ENCODE measurements at regions not wholly inside any gene's neighbourhood (a gene's known extent, or its start where the extent isn't known, plus 50 kb on each side); places are given as distances from the start of the nearest gene placed in this dataset.

GRCh38 chr20:23217023-23217422 lies 130.9 kb upstream of the CD93 start:
- Mint-ChIP-seq H3K4me3 (no peak overlapping the region), H3K9me3 (peaks cover 6 to 35% (median 26%) of the 10 kb centered on the region in 8 donors), H3K27ac (no peak overlapping the region), H3K4me1 (peaks cover 0 to under 1% (median 0%) of the 10 kb centered on the region in 4 donors), H3K36me3 (no peaks in the 10 kb centered on the region), H3K27me3 (peaks cover 0 to 6% of the 10 kb centered on the region in 2 donors)
- intact Hi-C loops (cut with micrococcal nuclease): no loop called here
- H3K36me3 ChIP-seq (ENCODE audit: insufficient read depth, low read length): no peaks in the 10 kb centered on the region
- no peak for DNase-seq
- peaks cover 0 to 3% of the 10 kb centered on the region in 2 donors for H3K9me3 ChIP-seq (ENCODE audit: control insufficient read depth in 1 of 2, low read length in 2 of 2)
- H3K27ac ChIP-seq (ENCODE audit: low read depth, low read length): no peak overlapping the region
- ChIA-PET POLR2A (ENCODE audit: partially characterized antibody) (no interaction called here), CTCF (ENCODE audit: partially characterized antibody) (no interaction called here)
- no peaks in the 10 kb centered on the region for H3K27me3 ChIP-seq (ENCODE audit: insufficient read depth, low read length)
- H3K4me1 ChIP-seq (ENCODE audit: insufficient read depth, low read length): no peaks in the 10 kb centered on the region
- no peak overlapping the region for H3K4me3 ChIP-seq (ENCODE audit: low read length in 2 of 2)

GRCh38 chr20:23215344-23215995 lies 129.3 kb upstream of the CD93 start:
- Mint-ChIP-seq H3K4me3 (no peak overlapping the region), H3K27ac (no peak overlapping the region), H3K9me3 (peaks cover 5 to 21% (median 12%) of the 10 kb centered on the region in 8 donors), H3K36me3 (no peaks in the 10 kb centered on the region), H3K27me3 (peaks cover 0 to 1% of the 10 kb centered on the region in 2 donors), H3K4me1 (peaks cover 0 to 2% (median 0%) of the 10 kb centered on the region in 4 donors)
- Histone ChIP-seq H3K4me3 (ENCODE audit: low read length in 2 of 2) (no peak overlapping the region), H3K36me3 (ENCODE audit: insufficient read depth, low read length) (no peaks in the 10 kb centered on the region), H3K27ac (ENCODE audit: low read depth, low read length) (no peak overlapping the region), H3K27me3 (ENCODE audit: insufficient read depth, low read length) (no peaks in the 10 kb centered on the region), H3K4me1 (ENCODE audit: insufficient read depth, low read length) (no peaks in the 10 kb centered on the region), H3K9me3 (ENCODE audit: control insufficient read depth in 1 of 2, low read length in 2 of 2) (no peaks in the 10 kb centered on the region)
- no peak for DNase-seq
- CTCF ChIA-PET (ENCODE audit: partially characterized antibody): no interaction called here
- intact Hi-C loops (cut with micrococcal nuclease): no loop called here
- POLR2A ChIA-PET (ENCODE audit: partially characterized antibody): no interaction called here

- Mint-ChIP-seq H3K4me1 (peaks cover 0 to 2% (median 0%) of the 10 kb centered on the region in 4 donors), H3K27me3 (peaks cover 0 to 1% of the 10 kb centered on the region in 2 donors), H3K9me3 (peaks cover 3 to 18% (median 9%) of the 10 kb centered on the region in 8 donors), H3K4me3 (no peak overlapping the region), H3K27ac (no peak overlapping the region), H3K36me3 (no peaks in the 10 kb centered on the region)
- CTCF ChIA-PET (ENCODE audit: partially characterized antibody): no interaction called here
- no peak overlapping the region for H3K4me3 ChIP-seq (ENCODE audit: low read length in 2 of 2)
- H3K4me1 ChIP-seq (ENCODE audit: insufficient read depth, low read length): no peaks in the 10 kb centered on the region
- DNase-seq: no peak
- POLR2A ChIA-PET (ENCODE audit: partially characterized antibody): no interaction called here
- no peak overlapping the region for H3K27ac ChIP-seq (ENCODE audit: low read depth, low read length)
- no peaks in the 10 kb centered on the region for H3K27me3 ChIP-seq (ENCODE audit: insufficient read depth, low read length)
- no peaks in the 10 kb centered on the region for H3K9me3 ChIP-seq (ENCODE audit: control insufficient read depth in 1 of 2, low read length in 2 of 2)
- no peaks in the 10 kb centered on the region for H3K36me3 ChIP-seq (ENCODE audit: insufficient read depth, low read length)
- intact Hi-C loops (cut with micrococcal nuclease): no loop called here
Observed at GRCh38 chr20:23214903-23215302, 128.8 kb upstream of the CD93 start.

- Histone ChIP-seq H3K4me1 (ENCODE audit: insufficient read depth, low read length) (no peaks in the 10 kb centered on the region), H3K27ac (ENCODE audit: low read depth, low read length) (no peak overlapping the region), H3K27me3 (ENCODE audit: insufficient read depth, low read length) (no peaks in the 10 kb centered on the region), H3K36me3 (ENCODE audit: insufficient read depth, low read length) (no peaks in the 10 kb centered on the region), H3K9me3 (ENCODE audit: control insufficient read depth in 1 of 2, low read length in 2 of 2) (no peaks in the 10 kb centered on the region), H3K4me3 (ENCODE audit: low read length in 2 of 2) (no peak overlapping the region)
- H3K27me3 Mint-ChIP-seq: peaks cover 0 to 1% of the 10 kb centered on the region in 2 donors
- H3K4me1 Mint-ChIP-seq: peaks cover 0 to 2% (median 0%) of the 10 kb centered on the region in 4 donors
- H3K36me3 Mint-ChIP-seq: no peaks in the 10 kb centered on the region
- DNase-seq: no peak
- H3K9me3 Mint-ChIP-seq: peaks cover 0 to 4% (median 0%) of the 10 kb centered on the region in 8 donors
- POLR2A ChIA-PET (ENCODE audit: partially characterized antibody): no interaction called here
- H3K4me3 Mint-ChIP-seq: no peak overlapping the region
- intact Hi-C loops (cut with micrococcal nuclease): no loop called here
- no peak overlapping the region for H3K27ac Mint-ChIP-seq
- CTCF ChIA-PET (ENCODE audit: partially characterized antibody): no interaction called here
Observed at GRCh38 chr20:23212464-23212995, 126.4 kb upstream of the CD93 start.

- no peak overlapping the region for H3K4me3 ChIP-seq (ENCODE audit: low read length in 2 of 2)
- intact Hi-C loops (cut with micrococcal nuclease): no loop called here
- CTCF ChIA-PET (ENCODE audit: partially characterized antibody): no interaction called here
- Mint-ChIP-seq H3K4me1 (peaks cover 0 to 2% (median 0%) of the 10 kb centered on the region in 4 donors), H3K27me3 (peaks cover 0 to 1% of the 10 kb centered on the region in 2 donors), H3K9me3 (peaks cover 0 to 4% (median 0%) of the 10 kb centered on the region in 8 donors), H3K4me3 (no peak overlapping the region), H3K27ac (no peak overlapping the region), H3K36me3 (no peaks in the 10 kb centered on the region)
- DNase-seq: no peak
- no peaks in the 10 kb centered on the region for H3K9me3 ChIP-seq (ENCODE audit: control insufficient read depth in 1 of 2, low read length in 2 of 2)
- H3K27me3 ChIP-seq (ENCODE audit: insufficient read depth, low read length): no peaks in the 10 kb centered on the region
- no peak overlapping the region for H3K27ac ChIP-seq (ENCODE audit: low read depth, low read length)
- H3K36me3 ChIP-seq (ENCODE audit: insufficient read depth, low read length): no peaks in the 10 kb centered on the region
- POLR2A ChIA-PET (ENCODE audit: partially characterized antibody): no interaction called here
- H3K4me1 ChIP-seq (ENCODE audit: insufficient read depth, low read length): no peaks in the 10 kb centered on the region
Observed at GRCh38 chr20:23212011-23212410, 125.9 kb upstream of the CD93 start.

GRCh38 chr20:23211164-23211563 lies 125.0 kb upstream of the CD93 start:
- Histone ChIP-seq H3K36me3 (ENCODE audit: insufficient read depth, low read length) (no peaks in the 10 kb centered on the region), H3K4me3 (ENCODE audit: low read length in 2 of 2) (no peak overlapping the region), H3K27ac (ENCODE audit: low read depth, low read length) (no peak overlapping the region), H3K27me3 (ENCODE audit: insufficient read depth, low read length) (no peaks in the 10 kb centered on the region), H3K4me1 (ENCODE audit: insufficient read depth, low read length) (no peaks in the 10 kb centered on the region), H3K9me3 (ENCODE audit: control insufficient read depth in 1 of 2, low read length in 2 of 2) (no peaks in the 10 kb centered on the region)
- peaks cover 0 to 4% (median 0%) of the 10 kb centered on the region in 8 donors for H3K9me3 Mint-ChIP-seq
- ChIA-PET POLR2A (ENCODE audit: partially characterized antibody) (no interaction called here), CTCF (ENCODE audit: partially characterized antibody) (no interaction called here)
- H3K4me3 Mint-ChIP-seq: no peak overlapping the region
- peaks cover 0 to 2% (median 0%) of the 10 kb centered on the region in 4 donors for H3K4me1 Mint-ChIP-seq
- no peak overlapping the region for H3K27ac Mint-ChIP-seq
- peaks cover 0 to 1% of the 10 kb centered on the region in 2 donors for H3K27me3 Mint-ChIP-seq
- H3K36me3 Mint-ChIP-seq: no peaks in the 10 kb centered on the region
- intact Hi-C loops (cut with micrococcal nuclease): no loop called here
- DNase-seq: no peak

GRCh38 chr20:23207826-23208540 lies 121.9 kb upstream of the CD93 start:
- Mint-ChIP-seq H3K27me3 (peaks cover 1 to 8% of the 10 kb centered on the region in 2 donors), H3K27ac (no peak overlapping the region), H3K36me3 (no peaks in the 10 kb centered on the region), H3K9me3 (peaks cover 0 to 4% (median 0%) of the 10 kb centered on the region in 8 donors), H3K4me1 (peaks cover 0 to 2% (median 0%) of the 10 kb centered on the region in 4 donors), H3K4me3 (no peak overlapping the region)
- H3K4me1 ChIP-seq (ENCODE audit: insufficient read depth, low read length): no peaks in the 10 kb centered on the region
- POLR2A ChIA-PET (ENCODE audit: partially characterized antibody): no interaction called here
- no peaks in the 10 kb centered on the region for H3K27me3 ChIP-seq (ENCODE audit: insufficient read depth, low read length)
- no peak overlapping the region for H3K27ac ChIP-seq (ENCODE audit: low read depth, low read length)
- H3K36me3 ChIP-seq (ENCODE audit: insufficient read depth, low read length): no peaks in the 10 kb centered on the region
- intact Hi-C loops (cut with micrococcal nuclease): no loop called here
- DNase-seq: no peak
- no peak overlapping the region for H3K4me3 ChIP-seq (ENCODE audit: low read length in 2 of 2)
- no peaks in the 10 kb centered on the region for H3K9me3 ChIP-seq (ENCODE audit: control insufficient read depth in 1 of 2, low read length in 2 of 2)
- CTCF ChIA-PET (ENCODE audit: partially characterized antibody): no interaction called here
